ENCODE measurements at regions not wholly inside any gene's neighbourhood (a gene's known extent, or its start where the extent isn't known, plus 50 kb on each side); places are given as distances from the start of the nearest gene placed in this dataset.

GRCh38 chr13:63516124-63516523, 2100.5 kb upstream of the PCDH20 start:
- no peak for TF ChIP-seq CTCF (conservative IDR thresholded peaks at IDR 0.05; ENCODE audit: low read length)
- TF ChIP-seq EZH2phosphoT487 (IDR thresholded peaks at IDR 0.05; ENCODE audit: borderline replicate concordance): no peak

Data from Loucy (cell line).